Hepatocyte (in vitro differentiated cells): ENCODE measurements at regions not wholly inside any gene's neighbourhood (a gene's known extent, or its start where the extent isn't known, plus 50 kb on each side); places are given as distances from the start of the nearest gene placed in this dataset.

Experiments used
- CTCF ChIP-seq: fragments of 200-600 bp; sonication (generic); IDR thresholded peaks from 2 replicates; pipeline ENCODE4 v1.5.1; 2016; ENCODE audit warnings: antibody characterized with exemption, mild to moderate bottlenecking; ENCODE audit not compliant: poor library complexity
- EZH2phosphoT487 ChIP-seq: fragments of 200-600 bp; sonication (generic); IDR thresholded peaks from one replicate; pipeline ENCODE4 v1.6.1; 2018; ENCODE audit warnings: antibody characterized with exemption, mild to moderate bottlenecking, low read depth, moderate library complexity; ENCODE audit not compliant: unreplicated experiment, severe bottlenecking

DNA sequence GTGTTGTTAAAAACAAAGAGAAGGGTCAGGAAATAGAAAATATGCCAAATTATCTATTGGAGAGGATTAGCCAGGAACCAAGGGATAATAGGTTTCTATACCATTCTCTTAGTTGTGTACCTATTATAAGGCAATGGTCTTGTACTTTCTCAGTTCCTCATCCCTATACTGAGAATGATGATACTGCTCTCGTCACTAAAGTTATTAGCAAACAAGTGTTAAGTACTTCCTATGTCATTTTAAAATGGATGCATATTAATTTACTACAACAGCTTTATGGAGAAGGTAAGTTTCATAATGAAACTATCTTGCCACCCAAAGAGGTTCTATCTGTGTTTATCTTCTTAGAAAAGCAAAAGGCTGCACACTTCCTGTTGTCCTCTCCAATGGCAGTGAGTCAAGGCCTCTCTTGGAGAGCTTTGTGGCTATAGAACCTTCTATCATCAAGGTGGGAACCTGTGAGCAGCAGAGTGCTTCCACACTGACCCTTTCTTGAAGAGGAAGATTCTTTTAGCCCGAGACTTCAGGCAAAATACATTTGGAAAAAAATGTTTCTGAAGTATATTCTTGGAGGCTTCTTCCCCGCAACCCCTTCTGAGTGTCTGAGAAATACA lies 460.7 kb upstream of the FANCL start:
- TF ChIP-seq CTCF = no peak
- TF ChIP-seq EZH2phosphoT487 = no peak
